Mesodermal cell (in vitro differentiated cells): ENCODE measurements at regions not wholly inside any gene's neighbourhood (a gene's known extent, or its start where the extent isn't known, plus 50 kb on each side); places are given as distances from the start of the nearest gene placed in this dataset.
"Not testable (repeated sequence)": the region's sequence is repeated elsewhere in the genome, so short reads cannot be mapped to it uniquely, and the experiment has no call there.

Experiments used
- H3K27ac ChIP-seq: 2 replicates; pipeline ENCODE4 v1.7.0; 2013; ENCODE audit warnings: mild to moderate bottlenecking, low read depth, low read length, moderate library complexity; ENCODE audit not compliant: severe bottlenecking
- H3K36me3 ChIP-seq: 2 replicates; pipeline ENCODE4 v1.7.1; 2013; ENCODE audit warnings: mild to moderate bottlenecking, low read length, moderate library complexity; ENCODE audit not compliant: control insufficient read depth, insufficient read depth
- H3K4me1 ChIP-seq: one replicate; pipeline ENCODE4 v1.7.1; 2013; ENCODE audit warnings: mild to moderate bottlenecking, low read length; ENCODE audit not compliant: insufficient read depth, control insufficient read depth, poor library complexity, severe bottlenecking
- H3K4me3 ChIP-seq: 2 replicates; pipeline ENCODE4 v1.7.0; 2013; ENCODE audit warnings: low read length, control low read depth, mild to moderate bottlenecking; ENCODE audit not compliant: insufficient read depth, poor library complexity, severe bottlenecking; ENCODE audit errors: extremely low read depth
- H3K9me3 ChIP-seq: 2 replicates; pipeline ENCODE4 v1.7.1; 2013; ENCODE audit warnings: mild to moderate bottlenecking, low read length, moderate library complexity; ENCODE audit not compliant: control insufficient read depth
- WGBS, 2 experiments: methylation state at CpG; one replicate each; pipeline ENCODE4 v1.1.5; 2013; ENCODE audit warnings: missing lambda C conversion rate in 2 of 2; ENCODE audit not compliant: insufficient coverage in 2 of 2; 5-methylcytosine and 5-hydroxymethylcytosine counted together

DNA sequence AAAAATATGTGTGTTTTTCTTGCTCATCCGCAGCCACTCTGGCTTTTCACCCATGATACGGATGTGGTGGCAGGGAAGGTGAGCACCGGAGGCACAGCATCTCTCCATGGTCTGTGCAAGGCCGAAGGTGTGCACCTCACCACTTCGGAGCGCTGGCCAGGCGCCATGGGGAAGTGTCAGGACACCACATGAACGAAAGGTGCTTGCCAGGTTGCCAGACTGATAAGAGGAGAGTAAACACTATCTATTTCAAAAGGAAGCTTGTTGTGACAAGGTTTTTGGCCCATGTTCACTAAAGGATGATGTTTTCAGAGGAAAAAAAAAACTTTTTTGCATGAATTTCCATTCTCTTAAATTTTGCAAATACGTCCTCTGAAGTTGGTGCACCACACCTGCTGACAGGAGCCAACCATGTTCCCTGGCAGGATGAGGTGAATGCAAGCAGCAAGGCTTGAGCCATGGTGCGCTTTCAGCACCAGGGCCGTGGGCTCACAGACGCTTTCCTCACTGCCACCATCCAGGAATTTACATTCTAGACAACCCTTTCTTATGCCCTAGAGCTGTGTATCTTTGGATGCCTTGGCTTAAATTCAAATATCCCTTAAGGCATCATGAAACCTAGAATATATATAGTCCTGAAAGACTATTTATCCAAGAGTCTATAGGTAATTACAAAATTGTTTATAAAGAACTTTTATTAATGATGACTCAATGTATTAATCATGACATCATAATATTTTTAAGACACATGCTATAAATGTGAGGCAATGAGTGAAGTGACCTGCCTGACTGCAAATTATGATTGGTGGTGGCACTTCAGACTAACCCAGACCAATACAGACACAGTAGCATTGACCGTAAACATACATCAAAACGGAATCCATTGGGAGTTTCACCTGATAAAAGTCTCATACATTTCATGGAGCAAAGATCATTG lies 234.5 kb downstream of the TFAP2A start:
- WGBS, 2 experiments: 91 to 98% methylated on average over 8 to 13 of the region's 14 CpGs
- H3K36me3 ChIP-seq: no peaks in the 10 kb centered on the region
- H3K4me1 ChIP-seq: peaks cover 11% of the 10 kb centered on the region
- H3K27ac ChIP-seq: no peak overlapping the region
- no peaks in the 10 kb centered on the region for H3K9me3 ChIP-seq
- no peak overlapping the region for H3K4me3 ChIP-seq

DNA sequence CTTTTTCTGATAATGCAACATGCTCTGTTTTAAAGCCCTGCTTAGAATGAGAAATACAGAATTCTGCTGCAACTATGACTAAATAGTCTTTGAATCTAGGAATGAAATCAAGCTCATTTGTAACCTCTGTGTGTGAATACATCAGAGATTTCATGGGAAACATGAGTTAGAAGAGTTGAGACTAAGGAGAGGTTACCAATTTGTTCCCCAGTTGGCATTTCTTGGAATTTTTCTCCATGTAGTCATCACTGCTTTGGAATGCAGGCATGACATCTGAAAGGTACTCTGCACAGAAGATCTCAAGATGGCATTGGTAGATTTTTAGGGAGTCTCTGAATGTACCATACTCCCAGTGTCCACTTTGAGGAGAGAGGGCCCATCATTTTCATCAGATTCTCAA lies 237.2 kb downstream of the TFAP2A start:
- H3K4me1 ChIP-seq: peaks cover 7% of the 10 kb centered on the region
- H3K4me3 ChIP-seq: no peak overlapping the region
- peak overlapping the region; percentile 32 for H3K27ac ChIP-seq
- no peaks in the 10 kb centered on the region for H3K9me3 ChIP-seq
- no peaks in the 10 kb centered on the region for H3K36me3 ChIP-seq

DNA sequence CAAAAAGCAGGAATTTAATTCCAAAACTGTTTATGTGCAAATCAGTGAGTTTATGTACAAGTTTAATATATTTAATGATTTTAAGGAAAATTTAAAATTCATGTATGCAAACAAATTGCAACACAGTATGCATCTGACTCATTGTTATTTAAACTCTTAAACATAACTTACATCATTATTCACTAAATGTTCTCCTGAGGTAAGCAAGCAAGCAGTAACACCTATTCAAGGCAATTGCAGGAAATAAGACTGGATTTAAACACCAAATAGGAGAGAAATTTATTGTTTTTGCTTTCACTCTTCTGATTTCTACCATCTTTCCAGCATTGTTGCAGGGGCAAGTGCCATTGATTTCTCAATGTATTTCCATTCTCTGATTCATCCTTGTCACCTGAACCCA lies 239.5 kb downstream of the TFAP2A start:
- Histone ChIP-seq H3K36me3 (no peaks in the 10 kb centered on the region), H3K9me3 (no peaks in the 10 kb centered on the region), H3K27ac (no peak overlapping the region), H3K4me3 (no peak overlapping the region), H3K4me1 (peaks cover 7% of the 10 kb centered on the region)

DNA sequence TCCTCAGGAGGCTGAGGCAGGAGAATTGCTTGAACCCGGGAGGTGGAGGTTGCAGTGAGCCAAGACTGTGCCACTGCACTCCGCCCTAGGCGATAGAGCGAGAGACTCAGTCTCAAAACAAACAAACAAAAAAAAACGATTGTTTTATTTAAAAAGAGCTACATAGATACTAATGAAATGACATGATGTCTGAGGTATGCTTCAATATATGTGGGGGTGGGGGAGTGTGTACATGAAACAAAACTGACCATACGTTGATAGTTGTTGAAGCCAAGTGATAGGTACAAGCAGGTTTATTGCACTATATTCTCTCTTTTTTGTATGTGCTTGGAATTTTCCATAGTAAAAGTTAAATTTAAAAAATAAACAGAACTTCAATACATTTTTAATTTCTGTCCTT lies 240.1 kb downstream of the TFAP2A start:
- Histone ChIP-seq H3K4me1 (peaks cover 7% of the 10 kb centered on the region), H3K9me3 (no peaks in the 10 kb centered on the region), H3K4me3 (no peak overlapping the region), H3K36me3 (no peaks in the 10 kb centered on the region), H3K27ac (no peak overlapping the region)
- WGBS, 2 experiments: 83% methylated on average over 1 of the region's 6 CpGs; no CpG with 5 or more reads in 1 of the 2 experiments

DNA sequence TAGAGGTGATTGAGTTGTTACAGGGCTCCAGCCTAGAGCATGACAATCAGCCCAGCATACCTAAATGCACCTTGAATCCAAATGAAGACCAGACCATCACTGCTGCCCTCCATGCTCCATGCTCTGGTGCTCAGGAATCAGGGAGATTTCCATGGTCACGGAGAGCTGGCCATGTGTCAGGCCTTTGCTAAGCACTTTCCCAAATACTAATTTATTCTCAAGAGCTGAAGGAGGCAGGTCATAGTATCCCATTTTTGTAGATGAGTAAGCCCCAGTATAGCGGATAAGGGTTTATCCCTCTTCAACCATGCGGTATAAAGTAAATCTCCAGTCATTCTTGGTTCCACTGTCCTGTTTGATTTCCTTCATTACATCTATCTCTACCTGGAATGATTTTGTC lies 240.8 kb downstream of the TFAP2A start:
- H3K4me3 ChIP-seq: no peak overlapping the region
- H3K4me1 ChIP-seq: peaks cover 7% of the 10 kb centered on the region
- WGBS, 2 experiments: 85% methylated on average over 2 of the region's 3 CpGs; no CpG with 5 or more reads in 1 of the 2 experiments
- H3K36me3 ChIP-seq: no peaks in the 10 kb centered on the region
- no peak overlapping the region for H3K27ac ChIP-seq
- no peaks in the 10 kb centered on the region for H3K9me3 ChIP-seq

DNA sequence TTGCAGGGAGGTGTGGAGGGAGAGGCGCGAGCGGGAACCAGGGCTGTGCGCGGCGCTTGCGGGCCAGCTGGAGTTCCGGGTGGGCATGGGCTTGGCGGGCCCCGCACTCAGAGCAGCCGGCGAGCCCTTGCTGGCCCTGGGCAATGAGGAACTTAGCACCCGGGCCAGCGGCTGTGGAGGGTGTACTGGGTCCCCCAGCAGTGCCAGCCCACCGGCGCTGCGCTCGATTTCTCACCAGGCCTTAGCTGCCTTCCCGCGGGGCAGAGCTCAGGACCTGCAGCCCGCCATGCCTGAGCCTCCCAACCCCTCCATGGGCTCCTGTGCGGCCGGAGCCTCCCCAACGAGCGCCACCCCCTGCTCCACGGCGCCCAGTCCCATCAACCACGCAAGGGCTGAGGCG lies 243.2 kb downstream of the TFAP2A start:
- 95 to 97% methylated on average over 14 to 25 of the region's 29 CpGs for WGBS, 2 experiments
- not testable (repeated sequence) for H3K27ac ChIP-seq, H3K9me3 ChIP-seq, H3K36me3 ChIP-seq, H3K4me1 ChIP-seq, H3K4me3 ChIP-seq

DNA sequence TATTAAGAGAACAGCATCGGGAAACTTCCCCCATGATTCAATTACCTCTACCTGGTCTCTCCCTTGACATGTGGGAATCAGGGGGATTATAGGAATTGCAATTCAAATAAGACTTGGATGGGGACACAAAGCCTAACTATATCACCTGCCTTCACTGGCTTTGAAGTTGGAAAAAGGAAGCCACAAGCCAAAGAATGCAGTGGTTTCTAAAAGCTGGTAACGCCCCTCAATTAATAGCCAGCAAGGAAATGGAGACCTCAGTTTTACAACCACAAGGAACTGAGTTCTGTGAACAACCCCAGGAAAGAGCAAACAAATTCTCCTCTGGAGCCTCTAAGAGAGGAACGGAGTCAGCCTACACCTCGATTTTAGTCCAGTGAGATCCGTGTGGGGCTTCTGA lies 244.1 kb downstream of the TFAP2A start:
- no peak overlapping the region for H3K4me3 ChIP-seq
- no peaks in the 10 kb centered on the region for H3K4me1 ChIP-seq
- H3K36me3 ChIP-seq: no peaks in the 10 kb centered on the region
- no peak overlapping the region for H3K27ac ChIP-seq
- WGBS, 2 experiments: 69 to 100% methylated on average over 4 of the region's 5 CpGs
- no peaks in the 10 kb centered on the region for H3K9me3 ChIP-seq

DNA sequence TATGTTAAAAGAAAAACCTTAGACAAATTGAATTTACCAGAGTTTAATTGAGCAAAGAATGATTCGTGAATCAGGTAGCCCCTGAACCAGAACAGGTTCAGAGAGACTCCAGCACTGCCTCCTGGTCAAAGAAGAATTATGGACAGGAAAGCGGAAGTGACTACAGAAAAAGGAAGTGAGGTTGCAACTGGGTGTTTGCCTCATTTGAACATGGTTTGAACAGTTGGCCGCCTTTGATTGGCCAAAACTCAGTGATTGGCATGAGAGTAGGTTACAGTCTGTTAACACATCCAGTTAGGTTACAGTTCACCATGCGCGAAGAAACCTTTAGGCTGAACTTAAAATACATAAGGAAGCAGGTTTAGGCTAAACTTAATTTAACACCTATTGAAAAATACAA lies 248.8 kb downstream of the TFAP2A start:
- no peaks in the 10 kb centered on the region for H3K36me3 ChIP-seq
- no peaks in the 10 kb centered on the region for H3K9me3 ChIP-seq
- 91 to 92% methylated on average over 4 to 5 of the region's 5 CpGs for WGBS, 2 experiments
- H3K4me1 ChIP-seq: no peaks in the 10 kb centered on the region
- H3K4me3 ChIP-seq: no peak overlapping the region
- no peak overlapping the region for H3K27ac ChIP-seq

DNA sequence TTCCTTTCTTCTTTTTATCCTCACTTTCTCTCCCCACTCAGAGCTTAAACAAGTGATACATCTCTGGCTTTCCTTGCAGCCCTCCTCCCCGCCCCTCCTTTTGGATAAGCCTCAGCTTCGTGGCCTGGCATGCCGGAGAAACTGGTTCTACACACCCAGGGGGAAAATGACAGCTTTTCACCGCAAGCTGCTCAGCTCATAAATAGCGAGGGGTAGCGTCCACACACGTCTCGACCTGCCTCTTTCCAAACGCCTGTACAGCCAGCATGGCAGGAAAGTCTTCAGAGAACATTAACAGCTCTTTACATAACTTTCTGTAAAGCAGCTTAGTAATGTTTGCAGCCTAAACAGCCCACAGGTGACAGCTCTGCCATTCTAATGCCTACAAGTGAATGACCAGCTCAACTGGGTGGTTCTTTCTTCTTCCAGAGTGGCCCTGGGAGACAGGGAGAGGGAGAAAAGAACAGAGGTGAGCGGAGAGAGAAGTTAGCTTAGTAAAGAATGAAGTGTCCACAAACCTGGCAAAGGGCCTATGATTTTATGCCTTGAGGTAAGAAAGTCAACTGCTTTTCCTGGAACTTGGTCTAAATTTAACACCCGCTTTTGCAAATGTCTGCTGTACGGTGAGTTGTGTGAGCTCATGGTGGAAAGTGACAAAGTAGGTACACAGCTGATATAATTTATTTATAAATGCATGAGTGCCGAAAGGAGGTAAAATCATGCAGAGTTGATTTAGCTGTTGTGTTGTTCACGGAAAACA lies 251.5 kb downstream of the TFAP2A start:
- 75 to 82% methylated on average over 12 of the region's 14 CpGs for WGBS, 2 experiments
- H3K4me1 ChIP-seq: no peaks in the 10 kb centered on the region
- H3K27ac ChIP-seq: no peak overlapping the region
- no peak overlapping the region for H3K4me3 ChIP-seq
- no peaks in the 10 kb centered on the region for H3K9me3 ChIP-seq
- no peaks in the 10 kb centered on the region for H3K36me3 ChIP-seq

DNA sequence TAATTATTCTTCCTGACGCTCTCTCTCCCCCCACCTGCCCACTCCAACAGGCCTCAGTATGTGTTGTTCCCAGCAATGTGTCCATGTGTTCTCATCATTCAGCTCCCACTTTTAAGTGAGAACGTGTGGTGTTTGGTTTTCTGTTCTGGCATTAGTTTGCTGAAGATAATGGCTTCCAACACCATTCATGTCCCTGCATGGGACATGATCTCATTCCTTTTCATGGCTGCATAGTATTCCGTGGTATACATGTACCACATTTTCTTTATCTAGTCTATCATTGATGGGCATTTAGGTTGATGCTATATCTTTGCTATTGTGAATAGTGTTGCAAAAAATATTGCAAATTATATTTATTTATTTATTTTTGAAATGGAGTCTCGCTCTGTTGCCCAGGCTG lies 258.0 kb downstream of the TFAP2A start:
- WGBS, 2 experiments: 50 to 80% methylated on average over 1 of the region's 4 CpGs
- Histone ChIP-seq H3K4me3 (no peak overlapping the region), H3K4me1 (no peaks in the 10 kb centered on the region), H3K36me3 (no peaks in the 10 kb centered on the region), H3K9me3 (no peaks in the 10 kb centered on the region), H3K27ac (no peak overlapping the region)

DNA sequence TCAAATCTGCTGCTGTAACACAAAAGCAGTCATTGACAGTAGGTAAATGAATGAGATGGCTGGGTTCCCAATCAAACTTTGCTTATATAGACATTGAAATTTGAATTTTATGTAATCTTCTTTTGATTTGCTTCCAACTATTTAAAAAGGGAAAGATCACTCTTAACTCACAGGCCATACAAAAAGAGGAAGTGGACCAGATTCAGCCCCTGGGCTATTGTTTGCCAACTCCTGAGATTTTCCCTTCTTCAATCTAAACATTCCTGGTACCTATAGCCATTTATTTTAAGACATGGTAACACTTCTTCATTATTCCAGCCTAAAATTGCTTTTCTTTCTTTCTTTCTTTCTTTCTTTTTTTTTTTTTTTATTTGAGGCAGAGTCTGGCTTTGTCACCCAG lies 260.6 kb downstream of the TFAP2A start:
- no peak overlapping the region for H3K4me3 ChIP-seq
- no peaks in the 10 kb centered on the region for H3K36me3 ChIP-seq
- H3K4me1 ChIP-seq: no peaks in the 10 kb centered on the region
- H3K27ac ChIP-seq: no peak overlapping the region
- no peaks in the 10 kb centered on the region for H3K9me3 ChIP-seq
